Esophagus squamous epithelium (tissue), 4 donors: ENCODE measurements at regions not wholly inside any gene's neighbourhood (a gene's known extent, or its start where the extent isn't known, plus 50 kb on each side); places are given as distances from the start of the nearest gene placed in this dataset.

ENCODE experiments used
- CTCF ChIP-seq, 6 experiments: fragments of 450-650 bp in 4 of 6; fragments of 200-600 bp in 2 of 6; sonication (generic) in 2 of 6; IDR thresholded peaks; one replicate each; pipeline ENCODE4 v1.5.1; 2016 to 2019; ENCODE audit warnings: antibody characterized with exemption in 6 of 6, mild to moderate bottlenecking in 4 of 6, moderate library complexity in 4 of 6
- POLR2A ChIP-seq, 4 donors: fragments of 450-650 bp; IDR thresholded peaks; one replicate each; pipeline ENCODE4 v1.6.1; 2017; ENCODE audit warnings: antibody characterized with exemption in 4 of 4, mild to moderate bottlenecking in 4 of 4, moderate library complexity in 3 of 4

GRCh38 chr10:3861795-3862194 is 76.8 kb upstream of the KLF6 start:
- no peak for TF ChIP-seq POLR2A (IDR thresholded peaks at IDR 0.05)
- TF ChIP-seq CTCF (IDR thresholded peaks at IDR 0.05): no peak
